CD14-positive monocyte (primary cell): ENCODE measurements at regions not wholly inside any gene's neighbourhood (a gene's known extent, or its start where the extent isn't known, plus 50 kb on each side); places are given as distances from the start of the nearest gene placed in this dataset.

Source experiments
- DNase-seq, 3 donors: peaks; one replicate each; pipeline ENCODE4 v3.0.0-alpha.2; 2011 to 2022
- H2AFZ ChIP-seq: 2 replicates; pipeline ENCODE4 v1.6.0; 2012; ENCODE audit warnings: mild to moderate bottlenecking, low read depth, low read length, inconsistent platforms; ENCODE audit not compliant: insufficient read depth, poor library complexity, severe bottlenecking
- H3K27ac ChIP-seq, 2 donors: 1 replicate in 1 of 2; 2 replicates in 1 of 2; pipeline ENCODE4 v1.5.1; 2012 to 2013; ENCODE audit warnings: low read length in 2 of 2, control low read depth in 1 of 2, inconsistent platforms in 1 of 2, low read depth in 1 of 2, mild to moderate bottlenecking in 1 of 2
- H3K27me3 ChIP-seq, 2 donors: one replicate each; pipeline versions ENCODE4 v1.6.0 to v1.6.1; 2011 to 2013; ENCODE audit warnings: low read length in 2 of 2; ENCODE audit not compliant: control insufficient read depth in 2 of 2, insufficient read depth in 2 of 2
- H3K36me3 ChIP-seq, 2 donors: replicated peaks in 1 of 2; 1 replicate in 1 of 2; 2 replicates in 1 of 2; pipeline versions ENCODE4 v1.5.1 to v1.6.1; 2012 to 2013; ENCODE audit warnings: low read length in 2 of 2, control low read depth in 1 of 2, inconsistent platforms in 1 of 2, mild to moderate bottlenecking in 1 of 2; ENCODE audit not compliant: insufficient read depth in 2 of 2, control insufficient read depth in 1 of 2
- H3K4me1 ChIP-seq, 2 donors: 1 replicate in 1 of 2; 2 replicates in 1 of 2; pipeline versions ENCODE4 v1.5.1 to v1.6.1; 2012 to 2013; ENCODE audit warnings: low read length in 2 of 2, control low read depth in 1 of 2, inconsistent platforms in 1 of 2, mild to moderate bottlenecking in 1 of 2, moderate library complexity in 1 of 2; ENCODE audit not compliant: insufficient read depth in 2 of 2, control insufficient read depth in 1 of 2
- H3K4me2 ChIP-seq: replicated peaks from 2 replicates; pipeline ENCODE3; 2012; ENCODE audit warnings: low read length, moderate library complexity, mild to moderate bottlenecking; ENCODE audit not compliant: poor library complexity, severe bottlenecking; ENCODE audit errors: extremely low read depth
- H3K4me3 ChIP-seq, 3 experiments: fragments of 200-600 bp in 1 of 3; sonication (generic) in 1 of 3; replicated peaks in 1 of 3; 1 replicate in 2 of 3; 2 replicates in 1 of 3; pipeline ENCODE4 v1.5.1; 2011 to 2013; ENCODE audit warnings: low read length in 3 of 3, mild to moderate bottlenecking in 3 of 3, control low read depth in 2 of 3, low read depth in 2 of 3, inconsistent platforms in 1 of 3, moderate library complexity in 1 of 3
- H3K79me2 ChIP-seq: 2 replicates; pipeline ENCODE4 v1.6.0; 2012; ENCODE audit warnings: mild to moderate bottlenecking, control low read depth, inconsistent platforms, low read length, moderate library complexity; ENCODE audit not compliant: insufficient read depth
- H3K9ac ChIP-seq: 2 replicates; pipeline ENCODE4 v1.6.0; 2017; ENCODE audit warnings: low read length, mild to moderate bottlenecking; ENCODE audit not compliant: insufficient read depth, poor library complexity, severe bottlenecking
- H3K9me3 ChIP-seq, 2 donors: replicated peaks in 1 of 2; 1 replicate in 1 of 2; 2 replicates in 1 of 2; pipeline versions ENCODE4 v1.5.1 to v1.6.1; 2012 to 2013; ENCODE audit warnings: low read length in 2 of 2, control low read depth in 1 of 2; ENCODE audit not compliant: control insufficient read depth in 1 of 2, insufficient read depth in 1 of 2
- H4K20me1 ChIP-seq: 2 replicates; pipeline ENCODE4 v1.6.0; 2012; ENCODE audit warnings: mild to moderate bottlenecking, low read length, control low read depth, moderate library complexity; ENCODE audit not compliant: insufficient read depth
- H3K27ac Mint-ChIP-seq, 7 donors: one replicate each; pipeline ENCODE4 v1.8.0; 2020; ENCODE audit warnings: mild to moderate bottlenecking in 7 of 7, mixed read lengths in 7 of 7, moderate library complexity in 6 of 7, inconsistent platforms in 2 of 7
- H3K27me3 Mint-ChIP-seq, 3 donors: one replicate each; pipeline ENCODE4 v1.8.0; 2021 to 2022; ENCODE audit warnings: low read depth in 3 of 3, mild to moderate bottlenecking in 3 of 3, mixed read lengths in 3 of 3, moderate library complexity in 3 of 3, inconsistent platforms in 1 of 3
- H3K36me3 Mint-ChIP-seq, 2 donors: one replicate each; pipeline ENCODE4 v1.8.0; 2020; ENCODE audit warnings: mixed read lengths in 2 of 2, inconsistent platforms in 1 of 2, mild to moderate bottlenecking in 1 of 2
- H3K4me1 Mint-ChIP-seq: one replicate; pipeline ENCODE4 v1.8.0; 2020; ENCODE audit warnings: mild to moderate bottlenecking, mixed read lengths
- H3K4me3 Mint-ChIP-seq, 2 donors: one replicate each; pipeline ENCODE4 v1.8.0; 2020; ENCODE audit warnings: mild to moderate bottlenecking in 2 of 2, mixed read lengths in 2 of 2, moderate library complexity in 1 of 2
- H3K9me3 Mint-ChIP-seq, 7 donors: one replicate each; pipeline ENCODE4 v1.8.0; 2020 to 2022; ENCODE audit warnings: mixed read lengths in 7 of 7, mild to moderate bottlenecking in 6 of 7, moderate library complexity in 6 of 7, inconsistent platforms in 2 of 7
- CTCF ChIP-seq: fragments of 200-600 bp; IDR thresholded peaks from one replicate; pipeline ENCODE4 v1.8.0; 2022; ENCODE audit warnings: antibody characterized with exemption, mild to moderate bottlenecking
- WGBS: methylation state at CpG from one replicate; pipeline ENCODE4 v1.1.5; 2013; ENCODE audit warnings: missing lambda C conversion rate; ENCODE audit not compliant: insufficient coverage; 5-methylcytosine and 5-hydroxymethylcytosine counted together
- intact Hi-C, 2 donors: fragments of 100-400 bp; cut with micrococcal nuclease; formaldehyde crosslinking; loops; one replicate each; pipeline versions ENCODE4 v1.15.0 to v1.15.1; 2023

GRCh38 chr11:28794405-28794804, 686.2 kb downstream of the METTL15 start:
- Histone ChIP-seq H3K79me2 (no peaks in the 10 kb centered on the region), H3K9ac (no peak overlapping the region), H3K9me3 (peaks cover 9 to 13% of the 10 kb centered on the region in 2 donors), H3K27ac (no peak overlapping the region), H3K36me3 (no peaks in the 10 kb centered on the region), H3K27me3 (no peaks in the 10 kb centered on the region), H3K4me1 (no peaks in the 10 kb centered on the region), H3K4me3 (no peak overlapping the region), H4K20me1 (no peaks in the 10 kb centered on the region), H2AFZ (no peak overlapping the region), H3K4me2 (no peak overlapping the region)
- H3K4me1 Mint-ChIP-seq, result no peaks in the 10 kb centered on the region
- H3K27ac Mint-ChIP-seq, result no peak overlapping the region
- H3K9me3 Mint-ChIP-seq, result peaks cover 6 to 16% (median 10%) of the 10 kb centered on the region in 7 donors
- no peak for DNase-seq
- no peaks in the 10 kb centered on the region for H3K36me3 Mint-ChIP-seq
- H3K27me3 Mint-ChIP-seq, result no peaks in the 10 kb centered on the region
- no peak for TF ChIP-seq CTCF
- intact Hi-C loops, result no loop called here
- no peak overlapping the region for H3K4me3 Mint-ChIP-seq

- Mint-ChIP-seq H3K27ac (no peak overlapping the region), H3K4me1 (no peaks in the 10 kb centered on the region), H3K9me3 (peaks cover 9 to 16% (median 12%) of the 10 kb centered on the region in 7 donors), H3K36me3 (no peaks in the 10 kb centered on the region), H3K4me3 (no peak overlapping the region), H3K27me3 (no peaks in the 10 kb centered on the region)
- Histone ChIP-seq H2AFZ (no peak overlapping the region), H3K4me3 (no peak overlapping the region), H3K9me3 (peaks cover 9 to 13% of the 10 kb centered on the region in 2 donors), H3K4me1 (no peaks in the 10 kb centered on the region), H3K79me2 (no peaks in the 10 kb centered on the region), H3K27ac (no peak overlapping the region), H3K36me3 (no peaks in the 10 kb centered on the region), H3K4me2 (no peak overlapping the region), H3K27me3 (no peaks in the 10 kb centered on the region), H4K20me1 (no peaks in the 10 kb centered on the region), H3K9ac (no peak overlapping the region)
- 77% methylated on average over 4 of the region's 8 CpGs for WGBS
- intact Hi-C loops, result no loop called here
- no peak for TF ChIP-seq CTCF
- no peak for DNase-seq
Measured at GRCh38 chr11:28793282-28793738, 685.1 kb downstream of the METTL15 start.
